ENCODE measurements at regions not wholly inside any gene's neighbourhood (a gene's known extent, or its start where the extent isn't known, plus 50 kb on each side); places are given as distances from the start of the nearest gene placed in this dataset.
"Not testable (repeated sequence)": the region's sequence is repeated elsewhere in the genome, so short reads cannot be mapped to it uniquely, and the experiment has no call there.

- TF ChIP-seq MYC (IDR thresholded peaks at IDR 0.05; ENCODE audit: low read depth, low read length) = no peak
- TF ChIP-seq MAX (IDR thresholded peaks at IDR 0.05; ENCODE audit: low read depth, low read length) = no peak
- TF ChIP-seq POLR2A (IDR thresholded peaks at IDR 0.05; ENCODE audit: extremely low read depth, insufficient read length) = no peak
- TF ChIP-seq, protein P1, sequence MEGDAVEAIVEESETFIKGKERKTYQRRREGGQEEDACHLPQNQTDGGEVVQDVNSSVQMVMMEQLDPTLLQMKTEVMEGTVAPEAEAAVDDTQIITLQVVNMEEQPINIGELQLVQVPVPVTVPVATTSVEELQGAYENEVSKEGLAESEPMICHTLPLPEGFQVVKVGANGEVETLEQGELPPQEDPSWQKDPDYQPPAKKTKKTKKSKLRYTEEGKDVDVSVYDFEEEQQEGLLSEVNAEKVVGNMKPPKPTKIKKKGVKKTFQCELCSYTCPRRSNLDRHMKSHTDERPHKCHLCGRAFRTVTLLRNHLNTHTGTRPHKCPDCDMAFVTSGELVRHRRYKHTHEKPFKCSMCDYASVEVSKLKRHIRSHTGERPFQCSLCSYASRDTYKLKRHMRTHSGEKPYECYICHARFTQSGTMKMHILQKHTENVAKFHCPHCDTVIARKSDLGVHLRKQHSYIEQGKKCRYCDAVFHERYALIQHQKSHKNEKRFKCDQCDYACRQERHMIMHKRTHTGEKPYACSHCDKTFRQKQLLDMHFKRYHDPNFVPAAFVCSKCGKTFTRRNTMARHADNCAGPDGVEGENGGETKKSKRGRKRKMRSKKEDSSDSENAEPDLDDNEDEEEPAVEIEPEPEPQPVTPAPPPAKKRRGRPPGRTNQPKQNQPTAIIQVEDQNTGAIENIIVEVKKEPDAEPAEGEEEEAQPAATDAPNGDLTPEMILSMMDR (IDR thresholded peaks at IDR 0.05; ENCODE audit: low read depth, low read length) = no peak
- H3K4me3 ChIP-seq (ENCODE audit: low read depth, low read length) = no peak overlapping the region
- no peak for DNase-seq (ENCODE audit: low read depth)
Observed at GRCh38 chr7:66426332-66426731, 202.3 kb upstream of the KCTD7 start.

DNA sequence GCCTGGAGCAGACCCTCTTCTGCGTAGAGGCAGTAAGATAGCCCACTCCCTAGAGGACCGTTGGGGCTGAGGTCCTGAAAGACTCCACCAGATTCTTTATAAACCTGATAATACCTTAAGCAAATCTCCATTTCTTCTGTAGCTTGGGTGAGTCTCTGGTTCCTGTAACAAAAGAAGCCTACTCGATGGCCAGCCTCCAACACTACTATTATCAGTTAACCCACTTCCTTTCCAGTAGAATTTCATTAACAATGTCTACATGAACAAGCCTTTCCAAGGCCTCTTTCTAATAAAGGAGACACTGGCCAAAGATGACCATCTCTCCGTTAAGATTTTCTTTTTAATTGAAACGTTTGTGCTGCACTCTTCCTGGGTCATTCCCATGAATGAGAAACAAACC is 201.7 kb upstream of the KCTD7 start:
- no peak for DNase-seq (ENCODE audit: low read depth)
- TF ChIP-seq, protein P1 (IDR thresholded peaks at IDR 0.05; ENCODE audit: low read depth, low read length) = no peak
- TF ChIP-seq MAX (IDR thresholded peaks at IDR 0.05; ENCODE audit: low read depth, low read length) (no peak), POLR2A (IDR thresholded peaks at IDR 0.05; ENCODE audit: extremely low read depth, insufficient read length) (no peak), MYC (IDR thresholded peaks at IDR 0.05; ENCODE audit: low read depth, low read length) (no peak)
- H3K4me3 ChIP-seq (ENCODE audit: low read depth, low read length) = no peak overlapping the region

DNA sequence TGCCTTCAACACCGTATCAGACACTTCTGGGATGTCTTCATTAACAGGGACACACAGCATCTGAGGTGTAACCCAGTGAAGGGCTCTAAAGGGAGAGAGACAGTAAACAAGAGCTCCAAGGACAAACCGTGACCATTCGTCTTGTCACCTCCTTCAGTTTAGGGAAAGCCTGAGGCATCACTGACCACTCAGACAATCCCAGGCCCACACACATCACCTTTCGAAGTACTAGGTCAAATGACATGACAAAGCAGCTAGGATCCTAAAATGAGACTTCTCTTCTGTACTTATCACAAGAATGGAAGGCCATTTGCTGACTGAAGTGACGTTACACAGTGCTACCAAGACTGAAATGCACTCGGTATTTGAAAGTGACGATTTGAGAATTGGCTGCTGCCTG is 200.7 kb upstream of the KCTD7 start:
- TF ChIP-seq, protein P1 (IDR thresholded peaks at IDR 0.05; ENCODE audit: low read depth, low read length) = no peak
- TF ChIP-seq MAX (IDR thresholded peaks at IDR 0.05; ENCODE audit: low read depth, low read length) = no peak
- no peak for TF ChIP-seq POLR2A (IDR thresholded peaks at IDR 0.05; ENCODE audit: extremely low read depth, insufficient read length)
- no peak for TF ChIP-seq MYC (IDR thresholded peaks at IDR 0.05; ENCODE audit: low read depth, low read length)
- DNase-seq (ENCODE audit: low read depth) = no peak
- H3K4me3 ChIP-seq (ENCODE audit: low read depth, low read length) = no peak overlapping the region

DNA sequence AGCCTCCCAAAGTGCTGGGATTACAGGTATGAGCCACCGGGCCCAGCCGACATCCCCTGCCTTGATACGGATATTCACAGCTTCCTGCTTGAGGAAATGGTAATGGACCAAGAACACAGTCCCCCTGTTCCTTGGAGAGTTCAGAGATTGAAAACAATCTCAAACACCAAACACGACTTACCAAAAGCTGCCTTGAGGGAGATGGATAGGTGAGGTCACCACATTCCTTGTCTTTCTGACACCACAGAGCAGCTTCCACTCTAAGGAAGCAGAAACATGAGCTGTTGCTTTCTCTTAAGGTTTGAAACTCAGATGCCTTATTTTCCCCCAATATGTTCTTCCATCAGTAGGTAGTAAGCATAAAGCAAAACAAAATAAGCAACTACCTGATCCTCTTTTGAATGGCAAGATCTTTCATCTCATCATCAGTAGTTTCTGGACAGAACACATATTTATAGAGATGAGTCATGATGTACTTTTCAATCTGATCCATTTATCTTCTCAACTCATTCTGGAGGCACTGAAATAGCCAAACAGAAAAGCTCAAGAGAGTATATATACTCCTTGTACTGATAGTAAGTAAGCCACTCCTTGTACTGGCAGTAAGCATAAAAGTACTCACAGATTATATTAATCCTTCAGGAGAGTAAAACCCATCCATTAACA is 199.1 kb upstream of the KCTD7 start:
- no peak overlapping the region for H3K4me3 ChIP-seq (ENCODE audit: low read depth, low read length)
- TF ChIP-seq, protein P1 (IDR thresholded peaks at IDR 0.05; ENCODE audit: low read depth, low read length) = no peak
- TF ChIP-seq MYC (IDR thresholded peaks at IDR 0.05; ENCODE audit: low read depth, low read length) (no peak), MAX (IDR thresholded peaks at IDR 0.05; ENCODE audit: low read depth, low read length) (no peak), POLR2A (IDR thresholded peaks at IDR 0.05; ENCODE audit: extremely low read depth, insufficient read length) (no peak)
- DNase-seq (ENCODE audit: low read depth) = no peak

- no peak for TF ChIP-seq POLR2A (IDR thresholded peaks at IDR 0.05; ENCODE audit: extremely low read depth, insufficient read length)
- no peak for TF ChIP-seq MAX (IDR thresholded peaks at IDR 0.05; ENCODE audit: low read depth, low read length)
- no peak for TF ChIP-seq MYC (IDR thresholded peaks at IDR 0.05; ENCODE audit: low read depth, low read length)
- TF ChIP-seq, protein P1 (IDR thresholded peaks at IDR 0.05; ENCODE audit: low read depth, low read length) = no peak
- DNase-seq (ENCODE audit: low read depth) = no peak
- no peak overlapping the region for H3K4me3 ChIP-seq (ENCODE audit: low read depth, low read length)
Observed at GRCh38 chr7:66430164-66430545, 198.5 kb upstream of the KCTD7 start.

- DNase-seq (ENCODE audit: low read depth) = not testable (repeated sequence)
Observed at GRCh38 chr7:66438703-66439405, 189.8 kb upstream of the KCTD7 start.

More at GRCh38 chr7:66438703-66439405, 189.8 kb upstream of the KCTD7 start:
- not testable (repeated sequence) for H3K4me3 ChIP-seq (ENCODE audit: low read depth, low read length)
